ENCODE measurements at regions not wholly inside any gene's neighbourhood (a gene's known extent, or its start where the extent isn't known, plus 50 kb on each side); places are given as distances from the start of the nearest gene placed in this dataset.

- Histone ChIP-seq H3K27ac (no peak overlapping the region), H3K4me3 (no peak overlapping the region), H3K4me1 (ENCODE audit: insufficient read depth) (no peaks in the 10 kb centered on the region), H3K36me3 (no peaks in the 10 kb centered on the region), H3K9me3 (no peaks in the 10 kb centered on the region), H3K27me3 (no peaks in the 10 kb centered on the region)
- no peak for TF ChIP-seq EP300 (IDR thresholded peaks at IDR 0.05)
- TF ChIP-seq POLR2A (IDR thresholded peaks at IDR 0.05): no peak
- TF ChIP-seq CTCF (IDR thresholded peaks at IDR 0.05): no peak
- no peak for DNase-seq
- intact Hi-C loops (cut with DNase I): no loop called here
- 80 to 88% (median 81%) methylated on average over 3 of the region's 3 CpGs for WGBS, 3 donors
These were observed 1028.5 kb upstream of the CDH9 start for GRCh38 chr5:28066856-28067255.

- Histone ChIP-seq H3K27me3 (no peaks in the 10 kb centered on the region), H3K9me3 (no peaks in the 10 kb centered on the region), H3K36me3 (no peaks in the 10 kb centered on the region), H3K4me1 (ENCODE audit: insufficient read depth) (no peaks in the 10 kb centered on the region), H3K27ac (no peak overlapping the region), H3K4me3 (no peak overlapping the region)
- intact Hi-C loops (cut with DNase I): no loop called here
- DNase-seq: no peak
- TF ChIP-seq POLR2A (IDR thresholded peaks at IDR 0.05) (no peak), CTCF (IDR thresholded peaks at IDR 0.05) (no peak), EP300 (IDR thresholded peaks at IDR 0.05) (no peak)
These were observed 1027.3 kb upstream of the CDH9 start for GRCh38 chr5:28065656-28066055.

GRCh38 chr5:28046596-28046995, 1008.2 kb upstream of the CDH9 start:
- no peak overlapping the region for H3K4me3 ChIP-seq
- intact Hi-C loops (cut with DNase I): no loop called here
- no peaks in the 10 kb centered on the region for H3K27me3 ChIP-seq
- TF ChIP-seq POLR2A (IDR thresholded peaks at IDR 0.05): no peak
- TF ChIP-seq EP300 (IDR thresholded peaks at IDR 0.05): no peak
- no peak for TF ChIP-seq CTCF (IDR thresholded peaks at IDR 0.05)
- no peaks in the 10 kb centered on the region for H3K9me3 ChIP-seq
- 61 to 84% (median 71%) methylated on average over 1 of the region's 1 CpG for WGBS, 3 donors
- H3K36me3 ChIP-seq: no peaks in the 10 kb centered on the region
- no peak overlapping the region for H3K27ac ChIP-seq
- DNase-seq: no peak
- no peaks in the 10 kb centered on the region for H3K4me1 ChIP-seq (ENCODE audit: insufficient read depth)

GRCh38 chr5:28027851-28028250, 989.5 kb upstream of the CDH9 start:
- no peaks in the 10 kb centered on the region for H3K27me3 ChIP-seq
- no peak for DNase-seq
- no peak overlapping the region for H3K4me3 ChIP-seq
- H3K27ac ChIP-seq: no peak overlapping the region
- no peak for TF ChIP-seq CTCF (IDR thresholded peaks at IDR 0.05)
- 90 to 97% (median 94%) methylated on average over 1 of the region's 1 CpG for WGBS, 3 donors
- intact Hi-C loops (cut with DNase I): no loop called here
- no peaks in the 10 kb centered on the region for H3K4me1 ChIP-seq (ENCODE audit: insufficient read depth)
- H3K9me3 ChIP-seq: no peaks in the 10 kb centered on the region
- H3K36me3 ChIP-seq: no peaks in the 10 kb centered on the region

GRCh38 chr5:28017178-28017577, 978.8 kb upstream of the CDH9 start:
- no peak overlapping the region for H3K4me3 ChIP-seq
- TF ChIP-seq CTCF (IDR thresholded peaks at IDR 0.05): no peak
- TF ChIP-seq EP300 (IDR thresholded peaks at IDR 0.05): no peak
- TF ChIP-seq POLR2A (IDR thresholded peaks at IDR 0.05): no peak
- no peak overlapping the region for H3K27ac ChIP-seq
- H3K9me3 ChIP-seq: peaks cover 0 to 5% of the 10 kb centered on the region in 2 donors
- no peaks in the 10 kb centered on the region for H3K36me3 ChIP-seq
- no peak for DNase-seq
- no peaks in the 10 kb centered on the region for H3K27me3 ChIP-seq
- WGBS, 3 donors: 59 to 79% (median 67%) methylated on average over 1 of the region's 1 CpG
- intact Hi-C loops (cut with DNase I): no loop called here
- H3K4me1 ChIP-seq (ENCODE audit: insufficient read depth): no peaks in the 10 kb centered on the region

Data from ovary (tissue), 7 donors.